ENCODE measurements at regions not wholly inside any gene's neighbourhood (a gene's known extent, or its start where the extent isn't known, plus 50 kb on each side); places are given as distances from the start of the nearest gene placed in this dataset.

GRCh38 chr2:71938659-71939587 lies 208.7 kb downstream of the CYP26B1 start:
- FAIRE-seq (no peak), DNase-seq (ENCODE audit: extremely low read depth in 1 of 4, low spot score in 3 of 4) (no peak), ATAC-seq (no peak)
- Histone ChIP-seq H4K20me1 (replicated peaks; ENCODE audit: control insufficient read depth, insufficient read depth, low read length) (no peaks in the 10 kb centered on the region), H3K4me3 (no peak overlapping the region), H3K9ac (ENCODE audit: insufficient read depth in 1 of 2, low read depth in 2 of 2, low read length in 2 of 2) (no peak overlapping the region), H3K4me2 (ENCODE audit: insufficient read depth, low read length) (no peak overlapping the region), H3K27me3 (ENCODE audit: control insufficient read depth in 2 of 2, insufficient read depth in 2 of 2, low read length in 2 of 2) (peaks cover 1 to 17% of the 10 kb centered on the region in 2 experiments; a peak in 1 of 5 replicates), H3K36me3 (ENCODE audit: control insufficient read depth, insufficient read depth, low read length) (no peaks in the 10 kb centered on the region), H3K79me2 (ENCODE audit: control insufficient read depth, insufficient read depth, low read length) (no peaks in the 10 kb centered on the region), H3K27ac (ENCODE audit: extremely low read depth, low read depth, low read length) (no peak overlapping the region), H2AFZ (ENCODE audit: low read depth, low read length) (no peak overlapping the region), H3K9me1 (ENCODE audit: control insufficient read depth, insufficient read depth, low read length) (no peaks in the 10 kb centered on the region), H3K9me3 (replicated peaks; ENCODE audit: control insufficient read depth, insufficient read depth, low read depth, low read length) (no peaks in the 10 kb centered on the region), H3K4me1 (replicated peaks in 1 of 2; ENCODE audit: control insufficient read depth in 2 of 2, insufficient read depth in 2 of 2, low read length in 2 of 2) (peaks cover 0 to 8% of the 10 kb centered on the region in 2 experiments; a peak in 3 of 5 replicates)
- WGBS (ENCODE audit: insufficient coverage, low coverage, missing lambda C conversion rate) = 15% methylated on average over 13 of the region's 13 CpGs
- in situ Hi-C loops (cut with MboI) (no loop called here), intact Hi-C loops (cut with micrococcal nuclease) (no loop called here)
- POLR2A ChIA-PET = interaction anchor here (0.7 kb wide), 1 partner anchor 337 kb away, joined by 3 read pairs; no protein-coding TSS in a partner anchor
- no TSS peak for BruUV-seq (replicated peaks)
- CTCF ChIA-PET (ENCODE audit: low intra/inter-chr PET ratio) = no interaction called here
- TF ChIP-seq ZNF609 (CRISPR knock-in tag; IDR thresholded peaks at IDR 0.05; ENCODE audit: borderline replicate concordance) (no peak), SNIP1 (IDR thresholded peaks at IDR 0.05; ENCODE audit: low read depth) (no peak), ZNF175 (CRISPR knock-in tag; IDR thresholded peaks at IDR 0.05; ENCODE audit: low read depth) (no peak), HMGN3 (IDR thresholded peaks at IDR 0.05; ENCODE audit: borderline replicate concordance, extremely low read depth, insufficient read length, low read depth, low read length) (no peak), ZBTB8A (IDR thresholded peaks at IDR 0.05; ENCODE audit: partially characterized antibody) (no peak), ZNF124 (CRISPR knock-in tag; IDR thresholded peaks at IDR 0.05) (no peak), SLC30A9 (CRISPR knock-in tag; IDR thresholded peaks at IDR 0.05) (no peak), ZNF592 (IDR thresholded peaks at IDR 0.05) (no peak), ZNF212 (CRISPR knock-in tag; IDR thresholded peaks at IDR 0.05) (no peak), HLTF (IDR thresholded peaks at IDR 0.05) (no peak), RBFOX2 (IDR thresholded peaks at IDR 0.05; ENCODE audit: low read depth, low read length) (no peak), RBM17 (IDR thresholded peaks at IDR 0.05; ENCODE audit: borderline replicate concordance, low read depth, low read length) (no peak)

Data from K562 (cell line).